ENCODE measurements at regions not wholly inside any gene's neighbourhood (a gene's known extent, or its start where the extent isn't known, plus 50 kb on each side); places are given as distances from the start of the nearest gene placed in this dataset.

- FAIRE-seq, result no peak
Observed at GRCh38 chr17:77720946-77721845, 237.3 kb upstream of the TNRC6C start.

GRCh38 chr17:77721846-77722160 lies 236.7 kb upstream of the TNRC6C start:
- no peak for FAIRE-seq

GRCh38 chr17:77722366-77722765 lies 236.1 kb upstream of the TNRC6C start:
- no peak for FAIRE-seq

DNA sequence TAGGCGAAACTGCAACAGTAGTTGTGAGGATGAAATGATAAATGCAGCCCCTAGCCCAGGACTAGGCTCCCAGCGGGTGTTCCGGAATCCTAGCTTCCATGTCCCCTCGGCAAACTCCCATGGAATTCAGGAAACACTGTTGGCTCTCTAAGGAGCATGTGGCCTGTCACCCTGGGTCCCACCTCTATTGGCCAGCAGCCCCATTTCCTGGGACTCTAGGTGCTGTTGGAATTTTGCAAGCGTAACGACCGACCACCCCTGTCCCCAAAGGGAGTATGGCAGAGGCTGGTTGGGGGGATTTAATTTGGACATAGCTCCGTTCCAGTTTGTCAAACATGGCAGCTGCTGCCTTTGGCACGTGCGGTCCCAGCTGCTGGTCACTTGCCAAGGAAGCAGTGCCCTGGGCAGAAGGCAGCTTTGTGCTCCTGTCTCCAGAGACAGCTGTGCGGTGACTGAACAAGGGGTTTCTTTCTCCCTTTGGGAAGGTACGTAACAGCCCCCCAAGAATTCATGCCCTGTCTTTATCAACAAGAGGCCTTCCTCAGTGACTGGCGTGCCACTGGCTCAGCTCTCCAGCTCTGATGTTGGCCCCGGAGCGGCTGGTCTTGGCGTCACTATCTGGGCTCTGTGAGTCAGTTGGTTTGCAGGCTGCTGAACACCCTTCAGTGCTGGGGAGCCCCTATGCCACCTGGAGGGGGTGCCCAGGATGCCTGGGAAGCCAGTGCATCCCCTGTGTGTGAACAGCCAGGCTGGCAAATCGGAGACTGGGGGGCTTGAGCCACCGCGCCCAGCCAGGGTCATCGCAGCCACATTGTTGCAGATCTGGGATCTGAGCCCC lies 235.2 kb upstream of the TNRC6C start:
- FAIRE-seq, result no peak

DNA sequence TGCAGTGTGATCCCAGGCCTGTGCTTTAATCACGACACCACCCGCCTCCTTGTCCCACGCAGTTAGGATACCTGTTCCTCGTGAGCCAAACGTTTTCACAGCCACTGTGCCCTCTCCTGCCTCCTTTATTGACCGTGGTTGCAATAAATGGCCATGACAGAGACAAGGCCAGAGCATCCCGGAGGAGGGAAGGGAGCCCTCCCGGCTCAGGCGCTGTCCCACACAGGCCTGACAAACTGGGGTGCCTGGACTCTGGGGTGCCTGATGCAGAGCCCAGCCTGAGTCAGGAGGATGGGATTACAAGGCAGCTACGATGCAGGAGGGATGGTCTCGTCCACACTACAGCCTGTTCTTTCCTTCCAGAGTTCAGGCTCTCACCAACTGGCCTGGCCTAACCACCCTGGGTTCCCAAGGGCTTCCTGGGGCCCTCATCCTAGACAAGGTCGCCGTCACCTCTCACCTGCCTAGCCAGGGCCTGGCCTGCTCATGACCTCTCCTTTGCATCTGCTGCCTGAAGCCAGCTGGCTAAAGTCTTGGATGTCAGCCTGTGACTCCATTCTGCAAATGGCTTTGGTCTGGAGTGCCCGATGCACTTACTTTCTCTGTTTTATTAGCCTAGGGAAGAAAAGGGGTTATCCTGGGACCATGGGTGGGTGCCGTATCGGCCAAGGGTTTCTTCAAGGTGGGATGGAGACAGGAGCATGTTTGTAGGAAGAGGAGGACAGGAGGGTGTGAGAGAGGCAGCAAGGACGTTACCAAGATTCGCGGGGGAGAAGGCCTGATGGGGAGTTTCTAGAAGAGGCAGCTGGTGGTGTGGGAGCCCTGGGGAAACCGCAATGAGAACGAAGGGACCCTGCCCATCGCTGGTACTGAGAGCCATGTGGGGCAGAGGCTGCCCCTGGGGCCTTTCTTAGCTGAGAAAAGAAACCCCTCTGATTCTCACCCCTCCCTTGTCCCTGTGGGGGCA lies 234.3 kb upstream of the TNRC6C start:
- no peak for FAIRE-seq

DNA sequence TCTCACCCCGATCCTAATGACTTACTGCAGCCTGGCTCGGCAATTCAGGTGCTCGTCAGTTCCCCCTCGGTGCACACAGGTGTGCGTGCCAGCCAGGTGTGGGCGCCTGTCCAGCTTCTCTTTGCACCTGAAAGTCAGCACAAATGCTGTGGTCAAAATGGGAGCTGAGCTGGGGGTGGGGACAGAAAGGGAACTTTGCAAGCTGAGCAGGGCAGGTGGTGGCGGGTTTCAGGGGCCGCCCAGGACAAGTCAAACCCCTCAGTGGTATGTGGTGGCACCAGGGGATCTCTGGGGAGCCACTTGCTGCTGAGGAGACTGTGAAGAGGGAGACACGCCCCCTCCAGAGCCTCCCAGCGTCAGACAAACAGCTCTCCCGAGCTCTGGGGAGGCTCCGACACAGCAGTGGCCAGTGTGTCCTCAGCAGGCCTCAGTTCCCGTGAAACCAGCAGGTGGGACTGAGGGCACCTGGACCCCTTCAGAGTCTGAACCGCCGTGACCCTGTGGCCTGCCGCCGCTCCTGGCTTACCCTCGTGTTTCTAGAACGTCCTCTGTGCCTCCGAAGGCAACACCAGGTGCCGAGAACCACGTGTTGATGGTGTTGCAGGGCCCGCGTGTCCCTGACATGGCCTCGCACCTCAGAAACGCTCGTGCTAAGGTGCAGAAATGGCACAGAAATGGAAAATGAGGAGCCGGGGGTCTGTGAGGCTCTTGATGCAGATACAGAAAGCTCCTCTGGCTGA lies 233.5 kb upstream of the TNRC6C start:
- FAIRE-seq, result no peak

GRCh38 chr17:77725846-77726245 lies 232.7 kb upstream of the TNRC6C start:
- FAIRE-seq, result no peak

DNA sequence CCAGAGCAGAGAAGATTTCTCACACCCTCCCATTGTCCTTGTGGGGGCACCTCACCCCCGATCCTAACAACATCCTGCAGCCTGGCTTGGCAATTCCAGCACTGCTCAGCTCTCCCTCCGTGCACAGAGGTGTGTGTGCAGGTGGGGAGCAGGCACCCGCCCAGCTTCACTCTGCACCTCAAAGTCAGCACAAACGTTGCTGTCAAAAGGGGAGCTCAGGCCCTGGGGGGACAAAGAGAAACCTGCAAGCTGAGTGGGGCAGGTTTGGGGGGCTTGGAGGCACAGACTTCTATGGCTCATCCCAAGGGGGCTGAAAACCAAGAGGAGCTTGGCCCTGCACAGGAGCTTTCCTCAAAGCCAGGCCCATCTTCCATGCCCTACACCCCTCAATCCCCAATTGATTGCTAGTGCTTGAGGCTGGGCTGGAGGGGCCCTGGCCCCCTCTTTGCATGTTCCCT lies 231.9 kb upstream of the TNRC6C start:
- FAIRE-seq, result no peak

- FAIRE-seq, result no peak
Observed at GRCh38 chr17:77727037-77727615, 231.4 kb upstream of the TNRC6C start.

DNA sequence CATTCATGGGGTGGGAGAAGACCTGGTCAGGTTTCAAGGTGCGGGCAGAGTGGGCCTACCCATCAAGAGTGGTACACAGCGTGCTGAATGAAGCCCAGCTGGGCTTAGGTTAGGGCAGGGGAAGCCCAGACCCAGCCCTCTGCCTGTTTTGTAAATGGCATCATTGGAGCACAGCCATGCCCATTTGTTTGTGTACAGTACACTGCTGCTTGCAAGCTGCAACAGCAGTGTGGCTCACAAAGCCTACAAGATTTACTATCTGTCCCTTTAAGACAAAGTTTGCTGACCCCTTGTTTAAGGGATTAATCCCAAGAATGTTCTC lies 230.1 kb upstream of the TNRC6C start:
- no peak for FAIRE-seq

- FAIRE-seq, result no peak
Observed at GRCh38 chr17:77728871-77729270, 229.6 kb upstream of the TNRC6C start.

DNA sequence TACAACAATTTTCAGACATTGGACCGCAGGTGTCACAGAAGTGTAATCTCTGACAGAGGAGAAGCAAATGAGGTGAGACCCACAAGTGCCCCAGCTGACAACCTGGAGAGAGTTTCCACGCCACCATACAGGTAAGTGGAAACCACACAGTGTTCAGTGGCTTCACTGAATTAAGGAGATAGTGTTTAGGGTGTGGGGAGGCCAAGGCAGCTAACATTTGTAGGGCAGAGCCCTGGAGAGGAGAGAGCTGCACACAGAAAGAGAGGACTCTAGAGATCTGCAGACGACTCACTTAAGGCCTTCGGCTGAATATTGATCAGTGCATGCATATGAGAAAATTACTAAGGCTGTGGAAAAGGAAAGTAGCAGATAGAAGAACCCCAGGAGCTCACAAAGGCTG lies 228.9 kb upstream of the TNRC6C start:
- FAIRE-seq, result no peak

DNA sequence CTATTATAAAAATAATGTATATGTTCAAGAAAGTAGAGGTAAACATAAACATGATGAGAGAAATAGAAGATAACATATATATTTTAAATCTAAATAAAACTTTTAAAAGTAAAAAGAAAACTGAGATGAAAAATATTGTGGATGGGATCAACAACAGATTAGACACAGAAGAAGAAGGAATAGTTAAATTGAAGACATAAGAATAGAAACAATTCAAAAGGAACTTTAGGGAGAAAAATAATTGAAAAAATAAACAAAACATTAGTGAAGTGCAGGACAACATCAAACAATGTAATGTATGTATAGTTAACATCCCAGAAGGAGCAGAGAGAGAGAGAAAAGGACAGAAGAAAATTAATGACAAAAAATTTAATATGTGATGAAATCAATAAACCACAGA lies 228.1 kb upstream of the TNRC6C start:
- no peak for FAIRE-seq

- no peak for FAIRE-seq
Observed at GRCh38 chr17:77733576-77734296, 224.8 kb upstream of the TNRC6C start.

GRCh38 chr17:77734371-77735080 lies 224.0 kb upstream of the TNRC6C start:
- no peak for FAIRE-seq

DNA sequence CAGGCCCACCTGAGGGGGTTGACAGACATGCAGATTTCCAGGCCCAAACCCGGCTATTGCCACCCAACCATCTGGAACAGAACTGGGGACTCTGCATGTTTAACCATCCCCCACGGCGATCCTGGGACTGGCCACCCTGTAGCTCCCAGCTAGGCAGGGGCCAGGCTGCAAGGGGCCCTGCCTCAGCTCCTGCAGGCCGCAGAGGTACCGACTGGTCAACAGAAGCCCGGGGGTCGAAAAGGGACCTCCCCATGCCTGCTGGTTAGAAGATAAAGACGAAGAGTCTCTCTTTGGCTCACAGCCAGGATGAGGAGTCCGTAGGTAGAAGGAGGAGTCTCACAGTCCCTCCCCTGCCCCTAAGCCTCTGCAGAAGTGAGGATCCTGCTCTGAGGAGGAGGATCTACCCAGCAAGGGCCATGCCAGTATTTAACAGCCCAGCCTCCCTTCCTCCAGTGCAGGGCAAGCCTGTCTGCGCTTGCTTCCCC lies 223.4 kb upstream of the TNRC6C start:
- FAIRE-seq, result no peak

- no peak for FAIRE-seq
Observed at GRCh38 chr17:77735566-77736198, 222.8 kb upstream of the TNRC6C start.

- FAIRE-seq, result no peak
Observed at GRCh38 chr17:77736199-77736585, 222.3 kb upstream of the TNRC6C start.

GRCh38 chr17:77736721-77737120 lies 221.8 kb upstream of the TNRC6C start:
- FAIRE-seq, result no peak

All from colon (tissue), 2 donors.